BE2C (cell line): ENCODE measurements at regions not wholly inside any gene's neighbourhood (a gene's known extent, or its start where the extent isn't known, plus 50 kb on each side); places are given as distances from the start of the nearest gene placed in this dataset.

Experiments used
- DNase-seq: peaks from one replicate; pipeline ENCODE4 v3.0.0-alpha.2; 2020
- H3K27me3 ChIP-seq: fragments of 250-450 bp; sonication (Bioruptor Pico); 2 replicates; pipeline ENCODE4 v1.5.1; 2020; ENCODE audit warnings: mild to moderate bottlenecking
- H3K36me3 ChIP-seq: fragments of 250-450 bp; sonication (Bioruptor Pico); 2 replicates; pipeline ENCODE4 v1.5.1; 2020; ENCODE audit warnings: mild to moderate bottlenecking
- H3K4me1 ChIP-seq: fragments of 250-450 bp; sonication (Bioruptor Pico); 2 replicates; pipeline ENCODE4 v1.5.1; 2020
- H3K4me3 ChIP-seq: 2 replicates; pipeline ENCODE4 v1.5.1; 2011; ENCODE audit warnings: low read depth, low read length
- H3K9me3 ChIP-seq: fragments of 250-450 bp; sonication (Bioruptor Pico); 2 replicates; pipeline ENCODE4 v1.5.1; 2020
- TF ChIP-seq, protein P1 (sequence below): IDR thresholded peaks from 2 replicates; pipeline ENCODE4 v1.5.1; 2012; ENCODE audit warnings: mild to moderate bottlenecking, low read depth, low read length

DNA sequence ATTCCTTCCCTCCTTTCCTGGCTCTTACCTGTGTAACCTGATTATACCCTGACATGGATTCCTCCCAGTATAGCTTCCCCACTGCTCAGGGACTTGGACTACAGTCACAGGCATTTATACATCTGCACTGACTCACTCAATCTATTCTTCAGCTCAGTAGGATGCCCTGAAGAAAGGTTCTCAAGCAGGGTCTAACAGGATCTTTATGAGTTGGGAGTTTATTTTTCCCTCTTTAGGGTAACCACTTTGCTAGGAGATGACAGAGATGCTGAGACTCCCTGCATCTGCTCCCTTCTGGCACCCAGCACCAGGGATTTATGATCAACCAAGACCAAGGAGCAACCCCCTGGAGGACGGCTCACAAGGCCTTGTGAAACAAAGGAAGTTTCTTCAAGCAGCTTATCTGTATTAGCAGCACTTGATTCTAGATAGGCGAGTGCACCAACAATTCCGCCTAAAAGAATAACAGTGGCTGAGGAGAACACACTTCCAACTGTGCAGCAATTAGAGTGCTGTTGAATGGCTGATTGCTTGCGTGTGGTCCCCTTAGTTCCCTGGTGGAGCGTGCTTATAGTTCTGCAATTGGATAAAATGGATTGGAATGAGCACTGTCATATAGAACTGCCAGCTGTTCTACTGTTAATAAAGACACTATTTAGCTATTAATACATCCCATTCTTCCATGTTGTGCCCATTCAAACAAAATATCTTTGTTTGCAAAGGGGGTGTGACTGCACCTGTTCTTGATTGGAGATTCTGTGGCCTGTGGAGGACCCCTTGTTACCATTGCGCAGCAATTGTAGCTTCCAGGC lies 482.6 kb downstream of the ZNF608 start:
- H3K36me3 ChIP-seq, result no peaks in the 10 kb centered on the region
- no peak overlapping the region for H3K4me3 ChIP-seq

GRCh38 chr5:124262991-124263571 lies 483.4 kb downstream of the ZNF608 start:
- Histone ChIP-seq H3K36me3 (no peaks in the 10 kb centered on the region), H3K9me3 (no peaks in the 10 kb centered on the region), H3K27me3 (no peaks in the 10 kb centered on the region), H3K4me3 (no peak overlapping the region), H3K4me1 (no peaks in the 10 kb centered on the region)
- TF ChIP-seq, protein P1, sequence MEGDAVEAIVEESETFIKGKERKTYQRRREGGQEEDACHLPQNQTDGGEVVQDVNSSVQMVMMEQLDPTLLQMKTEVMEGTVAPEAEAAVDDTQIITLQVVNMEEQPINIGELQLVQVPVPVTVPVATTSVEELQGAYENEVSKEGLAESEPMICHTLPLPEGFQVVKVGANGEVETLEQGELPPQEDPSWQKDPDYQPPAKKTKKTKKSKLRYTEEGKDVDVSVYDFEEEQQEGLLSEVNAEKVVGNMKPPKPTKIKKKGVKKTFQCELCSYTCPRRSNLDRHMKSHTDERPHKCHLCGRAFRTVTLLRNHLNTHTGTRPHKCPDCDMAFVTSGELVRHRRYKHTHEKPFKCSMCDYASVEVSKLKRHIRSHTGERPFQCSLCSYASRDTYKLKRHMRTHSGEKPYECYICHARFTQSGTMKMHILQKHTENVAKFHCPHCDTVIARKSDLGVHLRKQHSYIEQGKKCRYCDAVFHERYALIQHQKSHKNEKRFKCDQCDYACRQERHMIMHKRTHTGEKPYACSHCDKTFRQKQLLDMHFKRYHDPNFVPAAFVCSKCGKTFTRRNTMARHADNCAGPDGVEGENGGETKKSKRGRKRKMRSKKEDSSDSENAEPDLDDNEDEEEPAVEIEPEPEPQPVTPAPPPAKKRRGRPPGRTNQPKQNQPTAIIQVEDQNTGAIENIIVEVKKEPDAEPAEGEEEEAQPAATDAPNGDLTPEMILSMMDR, result no peak
- no peak for DNase-seq

More for the DNA sequence above, 482.6 kb downstream of the ZNF608 start:
- no peak for DNase-seq
- TF ChIP-seq, protein P1, result no peak
- Histone ChIP-seq H3K4me1 (no peaks in the 10 kb centered on the region), H3K9me3 (no peaks in the 10 kb centered on the region), H3K27me3 (no peaks in the 10 kb centered on the region)

GRCh38 chr5:124262470-124262869 lies 484.0 kb downstream of the ZNF608 start:
- TF ChIP-seq, protein P1, result no peak
- no peaks in the 10 kb centered on the region for H3K27me3 ChIP-seq
- DNase-seq, result no peak
- H3K4me3 ChIP-seq, result no peak overlapping the region
- H3K36me3 ChIP-seq, result no peaks in the 10 kb centered on the region
- no peaks in the 10 kb centered on the region for H3K9me3 ChIP-seq
- no peaks in the 10 kb centered on the region for H3K4me1 ChIP-seq

DNA sequence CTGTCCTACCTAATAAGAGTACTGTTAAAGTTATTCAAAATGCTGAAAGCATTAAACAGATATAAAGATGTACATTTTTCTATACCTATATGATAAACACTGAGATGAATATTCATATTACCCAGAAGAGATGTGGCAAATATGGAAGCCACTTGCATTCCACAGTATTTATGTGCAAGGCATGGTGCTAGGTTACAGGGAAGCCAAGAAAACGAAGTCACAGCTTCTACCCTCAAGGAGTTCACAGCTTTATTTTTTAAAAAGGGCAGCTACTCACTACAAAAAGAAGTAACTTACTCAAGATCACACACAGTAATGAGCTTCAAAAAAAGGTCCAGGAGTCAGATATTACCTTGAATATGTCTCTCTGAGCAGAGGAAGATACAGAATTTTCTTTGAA lies 484.6 kb downstream of the ZNF608 start:
- DNase-seq, result no peak
- Histone ChIP-seq H3K36me3 (no peaks in the 10 kb centered on the region), H3K4me1 (no peaks in the 10 kb centered on the region), H3K9me3 (no peaks in the 10 kb centered on the region), H3K27me3 (no peaks in the 10 kb centered on the region), H3K4me3 (no peak overlapping the region)
- TF ChIP-seq, protein P1, result no peak

GRCh38 chr5:124260921-124261515 lies 485.4 kb downstream of the ZNF608 start:
- Histone ChIP-seq H3K36me3 (no peaks in the 10 kb centered on the region), H3K4me1 (no peaks in the 10 kb centered on the region), H3K27me3 (no peaks in the 10 kb centered on the region), H3K4me3 (no peak overlapping the region), H3K9me3 (no peaks in the 10 kb centered on the region)
- TF ChIP-seq, protein P1, result no peak
- DNase-seq, result no peak

GRCh38 chr5:124259017-124259416 lies 487.4 kb downstream of the ZNF608 start:
- Histone ChIP-seq H3K27me3 (no peaks in the 10 kb centered on the region), H3K4me3 (no peak overlapping the region), H3K36me3 (no peaks in the 10 kb centered on the region), H3K4me1 (no peaks in the 10 kb centered on the region), H3K9me3 (no peaks in the 10 kb centered on the region)
- TF ChIP-seq, protein P1, result no peak
- DNase-seq, result no peak
